ENCODE measurements at regions not wholly inside any gene's neighbourhood (a gene's known extent, or its start where the extent isn't known, plus 50 kb on each side); places are given as distances from the start of the nearest gene placed in this dataset.

- DNase-seq: no peak
These were observed 242.8 kb upstream of the TLE3 start for GRCh38 chr15:70340494-70340870.

- DNase-seq: no peak
These were observed 242.1 kb upstream of the TLE3 start for GRCh38 chr15:70339571-70340493.

GRCh38 chr15:70337277-70338186 is 239.8 kb upstream of the TLE3 start:
- no peak for DNase-seq

GRCh38 chr15:70336425-70337009 is 238.8 kb upstream of the TLE3 start:
- DNase-seq: no peak

- DNase-seq: no peak
These were observed 236.6 kb upstream of the TLE3 start for GRCh38 chr15:70334286-70334685.

GRCh38 chr15:70329179-70329578 is 231.5 kb upstream of the TLE3 start:
- no peak for DNase-seq

GRCh38 chr15:70328679-70329115 is 231.0 kb upstream of the TLE3 start:
- DNase-seq: no peak

- DNase-seq: no peak
These were observed 230.3 kb upstream of the TLE3 start for GRCh38 chr15:70327856-70328678.

- DNase-seq: no peak
These were observed 229.7 kb upstream of the TLE3 start for GRCh38 chr15:70327328-70327855.

GRCh38 chr15:70324001-70324974 is 226.6 kb upstream of the TLE3 start:
- DNase-seq: no peak

- no peak for DNase-seq
These were observed 225.6 kb upstream of the TLE3 start for GRCh38 chr15:70323111-70323851.

- DNase-seq: no peak
These were observed 224.4 kb upstream of the TLE3 start for GRCh38 chr15:70322051-70322668.

- DNase-seq: no peak
These were observed 223.6 kb upstream of the TLE3 start for GRCh38 chr15:70321172-70321819.

- DNase-seq: no peak
These were observed 222.8 kb upstream of the TLE3 start for GRCh38 chr15:70320482-70320881.

- DNase-seq: no peak
These were observed 222.4 kb upstream of the TLE3 start for GRCh38 chr15:70320077-70320476.

GRCh38 chr15:70319466-70319865 is 221.7 kb upstream of the TLE3 start:
- DNase-seq: no peak

- DNase-seq: no peak
These were observed 221.1 kb upstream of the TLE3 start for GRCh38 chr15:70318594-70319465.

GRCh38 chr15:70316059-70316600 is 218.4 kb upstream of the TLE3 start:
- DNase-seq: no peak

All from activated CD4-positive, alpha-beta T cell treated with anti-CD3 and anti-CD28 coated beads for 4 hours (primary cell).